DMS114 treated with DMSO at 0.1 percent for 48 hours (cell line): ENCODE measurements at regions not wholly inside any gene's neighbourhood (a gene's known extent, or its start where the extent isn't known, plus 50 kb on each side); places are given as distances from the start of the nearest gene placed in this dataset.
"Not testable (repeated sequence)": the region's sequence is repeated elsewhere in the genome, so short reads cannot be mapped to it uniquely, and the experiment has no call there.

Experiments
- DNase-seq: peaks from one replicate; lab custom pipeline; 2025; ENCODE audit not compliant: unreplicated experiment; lab: John Stamatoyannopoulos, UW

DNA sequence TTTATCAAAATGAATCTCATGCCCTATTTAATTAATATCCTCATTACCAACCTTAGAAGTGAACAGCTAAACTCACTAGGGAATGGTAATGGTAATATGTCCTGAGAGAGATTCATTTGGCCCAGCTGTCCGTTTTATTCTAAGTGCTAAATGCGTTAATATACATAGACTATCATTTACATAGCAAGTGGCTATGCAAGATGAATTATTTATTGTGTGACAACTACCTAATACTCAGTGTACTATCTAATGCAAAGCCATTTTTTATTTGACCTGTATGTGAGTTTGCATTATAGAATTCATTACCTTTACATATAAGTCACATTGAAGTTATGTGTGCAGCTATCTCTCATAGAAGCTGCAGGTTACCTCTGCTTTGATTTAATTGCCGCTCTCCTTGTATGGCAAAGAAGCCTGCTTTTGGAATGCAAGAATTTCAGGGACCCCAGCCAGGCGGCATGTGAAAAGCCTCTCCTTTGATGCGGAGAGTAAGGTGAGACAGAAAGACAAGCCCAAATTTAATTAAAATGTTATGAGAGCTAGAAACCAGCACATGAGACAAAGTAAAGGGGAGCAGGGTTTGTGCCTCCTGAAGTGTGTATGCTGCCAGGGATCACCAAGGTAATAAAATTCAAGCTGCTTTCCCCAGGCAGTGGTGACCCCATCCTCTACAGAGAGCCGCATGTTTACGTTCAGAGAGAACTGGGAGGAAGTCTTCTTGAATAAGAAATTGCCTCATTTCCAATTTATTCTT is 693.0 kb upstream of the MAP3K7 start:
- DNase-seq, result no peak

DNA sequence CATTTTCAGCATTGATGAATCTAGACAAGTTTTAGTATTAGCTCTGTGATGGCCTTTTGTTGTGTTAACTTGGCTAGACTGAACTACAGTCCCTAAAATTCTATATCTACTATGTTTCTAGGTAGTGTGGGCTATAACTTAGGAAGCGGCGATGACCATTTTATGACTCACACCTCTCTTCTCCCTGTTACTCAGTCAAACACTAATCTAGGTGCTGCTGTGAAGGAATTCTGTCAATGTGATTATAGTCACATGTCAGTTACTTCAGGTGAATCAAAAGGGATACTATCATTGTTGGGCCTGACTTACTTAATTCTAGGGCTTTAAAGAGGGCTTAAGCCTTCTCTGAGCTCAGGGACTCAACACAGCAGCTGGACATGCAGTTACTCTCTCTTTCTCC is 691.5 kb upstream of the MAP3K7 start:
- no peak for DNase-seq

DNA sequence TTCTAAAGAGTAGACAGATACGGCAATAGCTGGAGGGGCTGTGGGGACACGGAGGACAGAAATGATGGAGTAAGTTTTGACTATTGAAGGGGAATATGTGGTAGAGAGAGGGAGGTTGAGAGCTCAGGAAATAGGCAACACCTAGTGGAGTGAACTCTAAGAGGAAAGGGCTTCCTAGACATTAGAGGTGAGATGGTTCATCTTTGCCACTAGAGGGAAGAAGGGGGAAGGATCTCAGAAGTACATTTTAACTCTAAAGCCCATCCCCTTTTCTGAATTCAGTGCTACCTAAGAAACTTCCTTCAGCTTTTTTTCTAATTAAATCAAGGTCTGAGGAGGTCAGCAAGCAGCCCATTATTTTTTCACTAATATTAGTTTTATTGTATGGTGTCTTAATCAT is 689.4 kb upstream of the MAP3K7 start:
- DNase-seq, result no peak

DNA sequence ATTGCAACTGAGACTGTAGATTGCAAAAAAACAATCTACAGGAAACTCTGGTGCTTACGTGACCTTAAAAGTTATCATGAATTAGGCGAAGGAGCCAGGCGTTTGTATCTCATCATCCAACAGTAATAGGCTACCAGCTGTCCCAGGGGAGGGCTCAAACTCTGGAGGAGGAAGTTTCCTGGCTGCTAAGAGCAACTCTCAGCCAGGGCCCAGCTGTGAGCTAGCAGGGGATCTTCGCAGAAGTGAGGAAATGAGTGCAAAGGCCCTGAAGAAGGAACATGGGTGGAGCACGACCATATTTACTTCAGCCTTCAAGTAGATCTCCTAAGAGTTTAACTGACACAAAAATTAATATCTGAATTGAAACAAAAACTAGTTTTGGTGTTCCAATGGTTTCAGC is 686.9 kb upstream of the MAP3K7 start:
- no peak for DNase-seq

DNA sequence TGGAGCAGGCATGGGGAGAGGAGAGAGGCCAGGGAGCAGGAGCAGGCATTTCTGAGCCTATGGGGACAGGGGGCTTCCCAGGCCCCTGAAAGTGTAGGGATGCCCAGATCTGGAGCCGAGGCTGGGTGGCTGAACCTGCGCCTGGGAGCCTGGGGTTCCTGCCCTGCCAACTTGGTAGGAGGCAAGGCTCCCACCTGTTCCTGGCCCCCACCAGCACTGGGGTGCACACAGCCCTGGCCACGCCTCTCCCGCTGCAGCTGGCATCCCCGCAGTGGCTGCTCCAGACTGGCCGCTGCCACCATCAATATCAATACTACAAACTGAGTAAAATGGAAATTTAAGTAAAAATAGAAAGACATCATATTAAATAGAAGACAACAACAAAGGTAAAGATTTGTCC is 684.9 kb upstream of the MAP3K7 start:
- no peak for DNase-seq

DNA sequence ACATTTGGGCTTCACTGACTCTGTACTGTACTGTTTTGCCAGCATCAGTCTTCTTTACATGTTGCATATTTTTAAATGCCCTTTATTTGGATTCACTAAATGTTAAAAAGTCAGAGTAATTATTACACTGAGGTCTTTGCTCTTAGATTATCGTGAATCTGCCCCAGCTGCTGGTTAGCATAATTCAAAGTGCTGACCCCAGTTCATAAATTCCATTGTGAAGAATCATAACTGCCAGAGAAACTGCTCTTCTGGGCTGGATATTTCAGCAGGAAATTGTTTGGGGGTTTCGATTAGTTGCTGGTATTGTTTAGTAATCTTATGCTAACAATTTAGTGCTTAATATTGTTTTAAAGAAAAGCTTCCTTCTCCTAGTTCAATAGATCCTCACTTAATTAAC is 682.1 kb upstream of the MAP3K7 start:
- no peak for DNase-seq

DNA sequence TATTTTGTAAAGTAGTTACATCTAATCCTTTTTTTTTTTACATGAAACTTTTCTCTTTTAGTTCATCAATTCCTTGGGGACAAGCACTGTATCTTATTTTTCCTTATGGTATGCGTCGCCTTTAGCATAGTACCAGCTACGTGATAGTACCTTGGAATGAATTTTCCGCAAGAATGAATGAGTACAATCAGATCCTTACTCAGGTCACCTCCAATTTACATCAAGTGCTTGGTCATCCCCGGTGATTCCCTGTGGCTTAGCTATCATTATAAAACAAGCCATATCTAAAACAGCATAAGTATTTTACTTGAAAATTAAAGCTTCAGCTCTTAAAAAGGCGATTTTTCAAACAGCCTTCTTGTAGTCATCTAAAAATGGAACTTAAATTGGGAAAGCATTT is 680.4 kb upstream of the MAP3K7 start:
- no peak for DNase-seq

DNA sequence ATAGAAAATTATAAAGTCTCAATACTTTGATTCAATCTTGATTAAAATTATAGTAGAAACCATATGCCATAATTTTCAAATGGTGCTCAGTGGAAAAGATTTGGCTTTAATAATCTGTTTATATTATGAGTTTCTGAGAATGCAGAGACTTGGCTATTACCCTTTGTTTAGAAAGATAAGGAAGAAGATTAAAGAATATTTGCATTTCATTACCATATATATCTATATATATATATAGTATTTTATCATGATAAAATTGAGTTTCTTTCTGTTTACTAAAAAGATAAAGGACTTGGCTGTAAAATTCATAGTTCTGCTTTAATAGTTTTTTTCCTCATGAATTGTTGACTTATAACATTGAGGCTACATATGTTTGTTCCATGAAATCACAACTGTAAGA is 679.3 kb upstream of the MAP3K7 start:
- DNase-seq, result no peak

DNA sequence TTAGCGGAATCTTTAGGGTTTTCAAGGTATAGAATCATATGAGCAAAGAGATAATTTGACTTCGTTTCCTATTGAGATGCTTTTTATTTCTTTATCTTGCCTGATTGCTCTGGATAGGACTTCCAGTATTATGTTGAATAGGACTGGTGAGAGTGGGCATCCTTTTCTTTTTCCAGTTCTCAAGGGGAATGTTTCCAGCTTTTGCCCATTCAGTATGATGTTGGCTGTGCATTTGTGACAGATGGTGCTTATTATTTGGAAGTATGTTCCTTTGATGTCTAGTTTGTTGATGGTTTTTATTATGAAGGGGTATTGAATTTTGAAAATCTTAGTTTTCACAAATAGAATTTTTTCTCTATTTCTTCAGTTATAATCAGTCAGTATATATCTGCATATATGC is 656.6 kb upstream of the MAP3K7 start:
- DNase-seq, result no peak

DNA sequence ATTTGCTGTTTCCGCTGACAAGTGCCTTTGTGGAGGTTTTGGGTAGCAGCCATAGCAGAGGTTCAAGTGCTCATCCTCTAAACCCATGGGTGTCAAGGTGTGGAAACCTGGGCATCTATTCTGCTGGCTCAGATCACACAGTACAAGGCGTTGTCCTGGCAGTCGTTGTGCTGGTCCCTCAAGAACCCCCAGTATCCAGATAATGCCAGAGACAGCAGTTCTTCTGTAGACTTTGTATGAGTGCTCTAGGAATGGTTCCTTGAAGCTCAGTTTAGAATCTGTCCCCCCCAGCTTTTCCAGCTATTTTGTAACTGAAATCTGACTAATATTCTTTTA is 655.7 kb upstream of the MAP3K7 start:
- DNase-seq, result no peak

DNA sequence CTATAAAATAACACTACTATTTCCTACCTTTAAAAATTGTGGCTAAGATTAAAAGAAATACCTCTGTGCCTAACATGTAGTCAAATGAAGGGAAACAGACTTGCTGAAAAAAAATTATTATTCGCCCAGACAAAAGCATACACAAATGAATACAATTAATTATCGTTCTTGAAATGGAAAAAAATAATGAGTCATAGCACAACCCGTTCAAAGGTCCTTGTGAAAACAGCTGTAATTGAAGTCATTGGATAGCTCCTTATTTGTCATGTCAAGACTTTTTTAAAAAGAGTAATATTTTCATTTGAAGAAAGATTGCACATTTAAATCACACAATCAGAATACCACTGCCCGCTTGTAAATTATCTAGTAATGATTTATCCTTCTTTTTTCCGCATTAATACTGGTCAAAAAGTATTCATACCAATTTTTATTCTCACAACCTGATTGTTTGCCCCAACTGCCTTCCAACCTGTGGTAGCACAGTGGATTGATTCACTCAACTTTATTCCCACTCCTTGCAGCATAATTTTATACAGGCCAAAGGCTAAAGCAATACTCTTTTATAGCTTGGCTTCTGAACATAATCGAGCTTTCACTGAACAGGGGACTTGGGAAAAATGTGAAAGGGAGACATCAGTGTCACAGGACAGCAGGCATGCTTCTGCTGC is 655.2 kb upstream of the MAP3K7 start:
- no peak for DNase-seq

DNA sequence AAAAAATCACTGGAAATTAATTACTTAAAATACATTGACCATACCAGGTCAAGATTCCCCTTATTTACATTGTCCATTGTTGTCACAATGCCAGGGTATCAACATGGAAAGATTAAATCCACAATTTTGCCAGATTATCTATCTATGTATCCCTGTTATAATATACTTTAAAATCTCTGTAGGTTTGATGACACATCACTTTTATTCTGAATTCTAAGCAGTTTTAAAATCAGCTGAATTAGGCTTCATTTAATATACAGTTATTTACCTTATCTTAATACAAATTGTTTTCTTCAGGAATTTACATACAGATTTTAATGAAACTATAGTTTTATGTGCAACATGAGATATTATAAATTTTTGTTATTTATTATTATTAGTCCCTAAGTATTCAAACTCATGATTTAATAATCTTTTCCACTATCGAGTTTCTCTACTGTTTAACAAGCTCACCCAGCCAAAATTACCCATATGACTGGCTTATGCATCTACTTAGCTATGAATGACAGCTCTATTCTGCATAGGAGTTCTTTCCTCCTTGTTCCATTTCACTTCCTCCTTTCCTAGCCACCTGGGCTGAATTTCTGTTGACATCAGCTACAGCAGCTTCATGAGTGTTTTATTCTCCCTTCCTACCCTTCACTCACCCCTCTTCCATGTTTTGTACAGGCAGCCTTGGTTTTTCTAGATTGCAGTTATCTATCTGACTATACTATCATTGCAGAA is 654.2 kb upstream of the MAP3K7 start:
- DNase-seq, result no peak

DNA sequence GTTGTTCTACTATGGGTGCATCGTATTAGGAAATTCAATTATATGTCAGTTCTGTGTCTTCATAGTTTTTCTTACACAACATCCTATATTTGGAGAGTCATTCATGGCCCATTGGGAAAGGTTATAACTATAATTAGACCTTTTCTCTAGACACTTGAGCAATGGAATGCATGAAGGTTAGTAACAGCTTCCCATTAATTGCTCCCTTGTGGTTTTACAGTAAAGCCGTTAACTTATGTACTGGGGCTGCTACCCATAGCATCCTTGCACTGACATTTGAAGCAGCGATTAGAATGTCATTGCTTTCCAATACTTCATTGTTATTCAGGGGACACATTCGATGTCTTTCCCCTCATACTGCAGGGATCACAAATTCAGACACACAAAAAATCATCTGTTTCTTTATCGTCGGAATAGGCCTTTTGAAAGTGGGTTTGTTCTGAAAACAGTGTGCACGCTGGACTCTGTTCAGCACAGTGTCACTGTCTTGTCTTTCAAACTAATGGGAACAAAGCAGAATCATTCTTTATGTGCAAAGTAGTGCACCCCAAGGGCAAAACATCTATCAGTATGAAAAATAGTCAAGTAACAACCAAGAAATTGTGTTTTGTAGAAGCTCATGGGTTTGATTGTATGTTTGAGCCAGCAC is 634.3 kb upstream of the MAP3K7 start:
- no peak for DNase-seq

DNA sequence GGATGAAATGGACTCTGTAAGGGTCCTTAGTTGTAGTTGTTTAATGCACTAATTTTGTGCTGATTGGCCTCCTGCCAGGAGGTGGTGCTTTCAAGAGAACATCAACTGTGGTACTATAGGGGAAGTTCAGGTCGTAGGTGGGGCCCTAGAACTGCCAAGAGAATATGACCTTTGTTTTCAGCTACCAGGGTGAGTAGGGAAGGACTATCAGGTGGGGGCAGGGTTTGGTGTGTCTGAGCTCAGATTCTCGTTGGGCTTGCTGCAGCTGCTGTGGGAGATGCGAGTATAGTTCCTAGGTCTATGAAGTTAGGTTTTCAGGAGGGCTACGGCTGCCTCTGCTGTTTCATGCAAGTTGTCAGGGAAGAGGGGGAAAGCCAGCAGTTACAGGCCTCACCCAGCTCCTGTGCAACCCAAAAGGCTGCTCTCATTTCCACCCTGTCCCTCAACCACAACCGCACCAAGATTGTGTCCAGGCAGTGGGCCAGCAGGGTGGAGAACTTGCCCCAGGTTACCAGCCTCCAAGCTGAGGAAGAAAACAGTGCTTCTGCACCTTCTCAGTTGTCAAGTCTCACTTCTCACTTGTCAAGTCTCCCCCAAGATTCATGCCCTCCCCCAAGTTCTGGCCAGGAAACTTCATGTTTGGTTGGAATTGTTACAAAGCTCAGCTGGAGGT is 626.5 kb upstream of the MAP3K7 start:
- DNase-seq, result no peak

DNA sequence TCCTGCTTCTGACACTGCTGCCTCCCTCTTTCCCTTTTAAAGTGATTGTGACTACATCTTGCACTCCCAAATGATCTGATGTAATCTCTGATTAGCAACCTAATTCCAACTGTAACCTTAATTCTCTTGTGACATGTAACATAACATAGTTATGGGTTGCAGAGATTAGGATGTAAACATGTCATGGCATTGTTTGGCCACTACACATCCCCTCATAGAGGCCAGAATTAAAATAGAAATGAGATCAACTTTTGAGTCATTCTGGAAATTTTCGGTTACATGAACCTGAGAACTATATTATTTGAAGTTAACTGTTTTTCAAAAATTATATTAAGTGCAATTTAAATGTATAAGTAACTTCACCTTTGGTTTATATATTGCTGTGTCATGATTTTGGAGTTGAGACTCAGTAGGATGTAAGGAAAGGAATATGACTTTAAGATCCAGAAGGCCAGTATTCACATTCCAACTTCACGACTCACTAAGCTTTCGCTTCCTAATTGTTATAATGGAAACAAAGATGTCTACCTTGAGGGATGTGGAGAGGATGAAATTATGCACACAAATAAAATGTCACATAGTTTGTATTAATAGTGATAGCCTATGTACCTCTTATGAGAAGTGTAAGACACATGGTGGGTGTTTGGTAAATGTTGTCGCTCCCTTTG is 611.9 kb upstream of the MAP3K7 start:
- no peak for DNase-seq

DNA sequence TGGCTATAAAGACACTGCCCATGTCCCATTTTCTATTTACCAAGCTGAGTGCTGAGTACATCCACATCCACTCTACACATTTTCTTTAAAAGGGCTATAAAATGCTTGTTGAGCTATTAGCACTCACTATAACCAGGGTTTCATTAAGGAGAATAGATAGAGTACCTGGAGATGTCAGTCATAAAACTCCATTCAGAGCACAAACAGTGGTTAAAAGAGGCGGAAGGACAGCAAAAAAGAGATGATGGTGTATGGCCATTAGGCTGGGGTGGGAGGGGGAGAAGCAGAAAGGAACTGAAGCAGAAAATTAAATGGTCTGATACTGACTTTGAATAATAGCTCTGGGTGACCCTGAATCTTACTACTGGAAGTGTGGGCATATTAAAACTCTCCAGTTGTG is 609.9 kb upstream of the MAP3K7 start:
- DNase-seq, result no peak

DNA sequence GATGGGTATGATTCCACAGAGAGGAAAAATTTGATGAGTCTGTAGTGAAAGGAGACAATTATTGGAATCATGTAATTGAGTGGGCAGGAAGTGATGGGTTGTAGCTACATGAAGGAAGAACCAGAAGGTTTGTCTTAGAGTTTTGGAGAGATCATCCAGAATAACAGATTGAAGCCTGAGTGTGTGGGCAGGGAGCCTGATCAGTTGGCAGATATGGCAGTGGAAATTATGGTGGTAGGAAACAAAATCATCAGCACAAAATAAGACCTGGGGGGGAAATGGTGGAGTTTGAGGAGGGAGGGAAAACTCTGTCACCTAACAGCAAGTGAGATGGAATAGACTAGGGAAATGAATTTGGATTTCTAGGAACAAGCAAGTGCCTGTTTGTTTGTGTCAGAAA is 606.6 kb upstream of the MAP3K7 start:
- DNase-seq, result no peak

DNA sequence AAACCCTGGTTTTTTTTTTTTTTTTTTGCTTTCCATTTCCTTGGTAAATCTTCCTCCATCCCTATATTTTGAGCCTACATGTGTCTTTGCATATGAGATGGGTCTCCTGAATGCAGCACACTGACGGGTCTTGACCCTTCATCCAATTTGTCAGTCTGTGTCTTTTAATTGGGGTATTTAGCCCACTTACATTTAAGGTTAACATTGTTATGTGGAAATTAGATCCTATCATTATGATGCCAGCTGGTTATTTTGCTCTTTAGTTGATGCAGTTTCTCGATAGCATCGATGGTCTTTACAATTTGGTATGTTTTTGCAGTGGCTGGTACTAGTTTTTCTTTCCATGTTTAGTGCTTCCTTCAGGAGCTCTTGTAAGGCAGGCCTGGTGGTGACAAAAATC is 603.2 kb upstream of the MAP3K7 start:
- DNase-seq, result not testable (repeated sequence)

DNA sequence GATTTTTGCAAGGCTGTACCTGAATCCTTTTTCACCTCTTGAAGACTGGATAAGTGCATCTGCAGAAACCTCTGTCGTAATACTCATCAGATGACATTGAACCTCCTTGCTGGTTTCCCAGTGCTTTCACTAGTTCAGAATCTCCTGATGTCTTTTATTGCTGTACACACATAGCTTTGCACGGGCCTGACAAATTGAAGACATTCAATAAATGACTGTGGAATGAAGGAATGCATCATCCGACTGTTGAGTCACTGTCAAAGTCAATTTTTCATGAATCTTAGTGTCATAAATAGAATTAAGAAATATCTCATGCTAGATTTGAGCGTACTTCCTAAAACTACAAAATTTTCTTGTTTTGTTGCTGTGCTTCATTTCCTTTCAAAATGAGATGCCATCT is 598.2 kb upstream of the MAP3K7 start:
- no peak for DNase-seq

DNA sequence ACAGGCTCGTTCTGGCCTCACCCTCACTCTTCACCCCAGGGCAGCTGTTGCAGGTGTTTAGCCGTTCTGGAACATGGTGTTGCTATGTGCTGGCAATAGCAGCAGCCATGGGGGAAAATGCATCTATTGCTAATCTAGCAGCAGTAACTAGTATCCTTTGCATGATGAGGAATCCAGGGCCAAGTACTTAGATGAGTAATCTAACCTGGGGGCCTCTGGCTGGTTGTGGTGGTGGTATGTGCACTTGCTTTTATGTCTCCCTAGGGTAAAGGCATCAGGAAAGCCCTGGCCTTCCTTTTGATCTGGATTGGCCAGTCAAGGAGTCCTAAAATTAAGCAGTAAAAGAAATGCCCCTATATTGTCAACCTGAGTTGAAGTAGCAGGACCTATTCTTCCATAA is 594.5 kb upstream of the MAP3K7 start:
- no peak for DNase-seq

DNA sequence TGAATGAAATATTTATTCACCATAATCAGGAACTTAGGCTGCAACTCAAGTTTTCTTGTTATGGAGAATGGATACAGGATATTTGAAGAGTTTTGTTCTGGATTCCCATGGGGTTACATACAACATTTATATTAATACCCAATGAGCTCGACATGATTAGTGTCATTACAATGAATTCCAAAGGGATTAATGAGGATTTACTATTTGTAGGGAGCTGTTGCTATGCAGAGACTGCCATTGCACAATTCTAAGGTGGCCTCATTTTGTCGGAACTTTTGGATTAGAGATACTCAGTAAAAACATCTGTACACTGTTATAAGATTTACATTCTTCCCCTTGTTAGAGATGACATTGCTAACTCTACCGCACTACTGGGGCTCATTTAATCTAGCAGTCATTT is 586.8 kb upstream of the MAP3K7 start:
- DNase-seq, result no peak
